Ascending aorta (tissue), 2 donors: ENCODE measurements at regions not wholly inside any gene's neighbourhood (a gene's known extent, or its start where the extent isn't known, plus 50 kb on each side); places are given as distances from the start of the nearest gene placed in this dataset.
"Not testable (repeated sequence)": the region's sequence is repeated elsewhere in the genome, so short reads cannot be mapped to it uniquely, and the experiment has no call there.

Experiments used
- DNase-seq, 2 donors: peaks; one replicate each; pipeline ENCODE4 v3.0.0-alpha.2; 2019; ENCODE audit warnings: low spot score in 2 of 2
- H3K27ac ChIP-seq, 2 donors: fragments of 200-600 bp; sonication (generic); one replicate each; pipeline ENCODE4 v1.5.1; 2016 to 2017; ENCODE audit warnings: mild to moderate bottlenecking in 1 of 2
- H3K27me3 ChIP-seq: fragments of 200-600 bp; sonication (generic); one replicate; pipeline ENCODE4 v1.5.1; 2017
- H3K36me3 ChIP-seq, 2 donors: fragments of 200-600 bp; sonication (generic); one replicate each; pipeline ENCODE4 v1.5.1; 2016
- H3K4me1 ChIP-seq, 2 donors: fragments of 200-600 bp; sonication (generic); one replicate each; pipeline ENCODE4 v1.5.1; 2016 to 2017; ENCODE audit warnings: mild to moderate bottlenecking in 1 of 2
- H3K4me3 ChIP-seq, 2 donors: fragments of 200-600 bp; sonication (generic); one replicate each; pipeline ENCODE4 v1.5.1; 2016 to 2017; ENCODE audit warnings: mild to moderate bottlenecking in 1 of 2
- H3K9me3 ChIP-seq, 2 donors: fragments of 200-600 bp; sonication (generic); one replicate each; pipeline ENCODE4 v1.5.1; 2016
- intact Hi-C: fragments of 100-400 bp; cut with DNase I; formaldehyde crosslinking; loops from one replicate; pipeline ENCODE4 v1.15.1; 2023
- TF ChIP-seq, protein P1 (sequence below), 3 experiments: fragments of 200-600 bp in 2 of 3; fragments of 450-650 bp in 1 of 3; sonication (generic) in 2 of 3; IDR thresholded peaks; one replicate each; pipeline ENCODE4 v1.5.1; 2016 to 2019; ENCODE audit warnings: antibody characterized with exemption in 3 of 3, mild to moderate bottlenecking in 1 of 3, moderate library complexity in 1 of 3

DNA sequence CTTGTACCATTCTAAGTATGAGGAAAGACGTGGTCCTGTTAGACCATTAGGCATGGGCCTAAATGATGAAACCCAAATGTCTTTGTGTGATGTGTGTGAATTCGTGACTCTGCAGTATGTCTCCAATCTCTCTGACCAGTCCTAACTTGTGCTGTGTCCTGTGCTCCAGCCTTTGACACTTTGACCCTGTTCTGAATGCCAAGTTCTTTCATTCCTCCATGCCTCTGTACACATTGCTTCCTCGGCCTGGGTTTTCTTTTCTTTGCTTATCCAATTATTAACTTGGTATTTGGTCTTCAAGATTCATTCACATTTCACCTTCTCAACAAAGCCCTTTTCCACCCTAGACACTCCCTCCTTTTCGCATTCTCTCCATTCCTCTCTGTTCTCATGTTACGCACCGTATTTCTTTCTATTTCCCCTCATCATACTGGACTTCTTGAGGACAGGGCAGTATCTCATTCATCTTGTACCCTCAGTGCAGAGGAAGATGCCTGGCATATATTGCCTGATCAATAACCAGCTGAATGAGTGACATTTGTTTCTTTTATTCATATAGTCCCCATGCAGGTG is 138.7 kb downstream of the F11 start:
- no peaks in the 10 kb centered on the region for H3K4me1 ChIP-seq
- TF ChIP-seq, protein P1, sequence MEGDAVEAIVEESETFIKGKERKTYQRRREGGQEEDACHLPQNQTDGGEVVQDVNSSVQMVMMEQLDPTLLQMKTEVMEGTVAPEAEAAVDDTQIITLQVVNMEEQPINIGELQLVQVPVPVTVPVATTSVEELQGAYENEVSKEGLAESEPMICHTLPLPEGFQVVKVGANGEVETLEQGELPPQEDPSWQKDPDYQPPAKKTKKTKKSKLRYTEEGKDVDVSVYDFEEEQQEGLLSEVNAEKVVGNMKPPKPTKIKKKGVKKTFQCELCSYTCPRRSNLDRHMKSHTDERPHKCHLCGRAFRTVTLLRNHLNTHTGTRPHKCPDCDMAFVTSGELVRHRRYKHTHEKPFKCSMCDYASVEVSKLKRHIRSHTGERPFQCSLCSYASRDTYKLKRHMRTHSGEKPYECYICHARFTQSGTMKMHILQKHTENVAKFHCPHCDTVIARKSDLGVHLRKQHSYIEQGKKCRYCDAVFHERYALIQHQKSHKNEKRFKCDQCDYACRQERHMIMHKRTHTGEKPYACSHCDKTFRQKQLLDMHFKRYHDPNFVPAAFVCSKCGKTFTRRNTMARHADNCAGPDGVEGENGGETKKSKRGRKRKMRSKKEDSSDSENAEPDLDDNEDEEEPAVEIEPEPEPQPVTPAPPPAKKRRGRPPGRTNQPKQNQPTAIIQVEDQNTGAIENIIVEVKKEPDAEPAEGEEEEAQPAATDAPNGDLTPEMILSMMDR (IDR thresholded peaks at IDR 0.05), result no peak
- H3K27me3 ChIP-seq, result no peaks in the 10 kb centered on the region
- H3K27ac ChIP-seq, result no peak overlapping the region
- no peaks in the 10 kb centered on the region for H3K9me3 ChIP-seq
- no peak overlapping the region for H3K4me3 ChIP-seq
- H3K36me3 ChIP-seq, result no peaks in the 10 kb centered on the region
- intact Hi-C loops, result no loop called here
- DNase-seq, result no peak

DNA sequence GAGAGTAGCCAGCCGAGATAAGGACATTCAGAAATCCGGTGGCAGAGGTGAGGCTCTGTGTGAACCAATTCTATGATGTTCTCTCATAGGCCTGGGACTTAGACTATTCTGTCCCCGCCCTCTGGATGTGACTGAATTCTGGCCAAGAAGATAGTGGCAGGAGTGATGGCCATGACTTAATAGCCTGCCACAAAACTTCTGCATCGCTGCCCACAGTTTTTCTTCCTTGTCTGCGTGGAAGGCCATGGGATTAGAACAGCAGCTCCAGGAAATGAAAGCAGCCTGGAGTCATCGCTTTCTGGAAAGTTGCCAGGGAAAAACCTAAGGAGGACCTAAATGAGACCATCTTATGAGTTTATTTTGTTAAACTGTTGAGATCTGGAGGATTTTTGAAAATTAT is 134.7 kb downstream of the F11 start:
- DNase-seq, result no peak
- Histone ChIP-seq H3K4me1 (no peaks in the 10 kb centered on the region), H3K9me3 (no peaks in the 10 kb centered on the region), H3K4me3 (no peak overlapping the region), H3K36me3 (no peaks in the 10 kb centered on the region), H3K27me3 (no peaks in the 10 kb centered on the region), H3K27ac (no peak overlapping the region)
- TF ChIP-seq, protein P1 (IDR thresholded peaks at IDR 0.05), result no peak
- intact Hi-C loops, result no loop called here

DNA sequence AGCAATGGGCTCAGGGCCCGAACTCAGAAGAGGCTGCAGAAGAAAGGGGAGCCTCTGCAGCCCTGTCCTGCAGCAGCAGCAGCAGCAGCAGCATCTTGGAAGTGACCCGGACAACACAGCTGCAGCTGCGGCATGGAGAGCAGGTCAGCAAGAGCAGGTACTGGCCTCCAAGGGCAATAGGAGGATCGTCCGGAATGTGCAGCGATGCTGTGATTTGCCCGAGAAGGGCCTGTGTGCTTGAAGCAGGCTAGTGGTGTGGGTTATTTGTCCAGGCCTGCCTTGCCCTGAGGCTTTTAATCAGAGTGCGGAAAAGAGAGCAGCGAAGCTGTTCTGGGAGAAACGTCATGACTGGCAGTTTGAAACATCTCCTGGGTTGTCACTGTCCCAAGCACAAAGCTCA is 126.0 kb downstream of the F11 start:
- Histone ChIP-seq H3K4me3 (no peak overlapping the region), H3K36me3 (no peaks in the 10 kb centered on the region), H3K4me1 (no peaks in the 10 kb centered on the region), H3K27ac (no peak overlapping the region), H3K27me3 (no peaks in the 10 kb centered on the region), H3K9me3 (no peaks in the 10 kb centered on the region)
- DNase-seq, result no peak
- TF ChIP-seq, protein P1 (IDR thresholded peaks at IDR 0.05), result no peak
- intact Hi-C loops, result no loop called here

DNA sequence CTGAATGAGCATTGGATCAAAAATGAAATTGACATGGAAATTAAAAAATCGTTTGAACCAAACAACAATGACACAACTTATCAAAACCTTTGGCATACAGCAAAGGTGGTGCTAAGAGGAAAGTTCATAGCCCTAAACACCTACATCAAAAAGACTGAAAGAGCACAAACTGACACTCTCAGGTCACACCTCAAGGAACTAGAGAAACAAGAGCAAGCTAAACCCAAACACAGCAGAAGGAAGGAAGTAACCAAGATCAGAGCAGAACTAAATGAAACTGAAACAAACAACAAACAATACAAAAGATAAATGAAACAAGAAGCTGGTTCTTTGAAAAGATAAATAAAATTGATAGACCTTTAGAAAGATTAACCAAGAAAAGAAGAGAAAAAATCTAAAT is 118.3 kb downstream of the F11 start:
- H3K36me3 ChIP-seq, intact Hi-C loops, H3K9me3 ChIP-seq, H3K27me3 ChIP-seq, DNase-seq, H3K4me1 ChIP-seq, H3K4me3 ChIP-seq, H3K27ac ChIP-seq: not testable (repeated sequence)

DNA sequence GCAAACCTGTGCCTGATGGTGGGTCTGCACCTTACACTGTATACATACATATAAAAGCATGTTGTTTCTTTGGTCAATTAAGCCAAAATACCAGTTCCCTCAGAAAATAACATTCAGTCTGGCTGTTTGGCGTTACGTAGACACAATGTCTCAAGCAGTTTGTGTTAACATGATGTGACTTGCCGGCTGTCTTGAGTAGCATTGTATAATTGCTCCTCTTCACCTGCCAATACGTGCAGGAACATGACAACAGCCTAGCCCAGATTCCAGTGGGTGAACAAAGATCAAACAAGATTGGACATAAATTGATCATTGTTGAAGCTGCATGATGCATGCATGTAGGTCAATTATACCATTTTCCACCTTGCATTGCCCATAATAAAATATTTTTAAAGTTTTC is 102.3 kb downstream of the F11 start:
- intact Hi-C loops, result no loop called here
- TF ChIP-seq, protein P1 (IDR thresholded peaks at IDR 0.05), result no peak
- H3K9me3 ChIP-seq, result peaks cover 0 to 3% of the 10 kb centered on the region in 2 donors
- DNase-seq, result no peak
- H3K27me3 ChIP-seq, result no peaks in the 10 kb centered on the region
- H3K27ac ChIP-seq, result no peak overlapping the region
- H3K4me1 ChIP-seq, result no peaks in the 10 kb centered on the region
- no peak overlapping the region for H3K4me3 ChIP-seq
- H3K36me3 ChIP-seq, result no peaks in the 10 kb centered on the region

DNA sequence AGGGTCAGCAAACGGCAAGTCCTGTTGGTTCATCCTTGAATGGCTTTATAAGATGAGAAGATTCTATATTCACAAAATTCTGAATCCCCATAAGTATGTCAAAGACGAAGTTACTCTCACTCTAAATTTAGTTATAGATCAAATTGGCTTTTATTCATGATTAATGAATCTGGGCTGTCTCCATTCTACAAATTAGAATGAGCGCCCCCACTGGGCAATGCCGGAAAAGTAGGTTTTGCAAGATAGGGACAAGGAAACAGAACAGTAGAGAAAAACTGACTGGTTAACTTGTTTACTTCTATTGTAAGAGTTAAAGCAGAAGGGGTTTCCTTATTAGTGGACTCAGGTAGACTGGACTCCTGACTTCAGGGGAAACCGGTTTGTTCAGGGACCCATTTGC is 100.3 kb downstream of the F11 start:
- intact Hi-C loops, result no loop called here
- no peaks in the 10 kb centered on the region for H3K27me3 ChIP-seq
- no peak overlapping the region for H3K4me3 ChIP-seq
- no peaks in the 10 kb centered on the region for H3K4me1 ChIP-seq
- H3K9me3 ChIP-seq, result peaks cover 0 to 3% of the 10 kb centered on the region in 2 donors
- no peak for DNase-seq
- H3K27ac ChIP-seq, result no peak overlapping the region
- H3K36me3 ChIP-seq, result no peaks in the 10 kb centered on the region
- TF ChIP-seq, protein P1 (IDR thresholded peaks at IDR 0.05), result no peak

DNA sequence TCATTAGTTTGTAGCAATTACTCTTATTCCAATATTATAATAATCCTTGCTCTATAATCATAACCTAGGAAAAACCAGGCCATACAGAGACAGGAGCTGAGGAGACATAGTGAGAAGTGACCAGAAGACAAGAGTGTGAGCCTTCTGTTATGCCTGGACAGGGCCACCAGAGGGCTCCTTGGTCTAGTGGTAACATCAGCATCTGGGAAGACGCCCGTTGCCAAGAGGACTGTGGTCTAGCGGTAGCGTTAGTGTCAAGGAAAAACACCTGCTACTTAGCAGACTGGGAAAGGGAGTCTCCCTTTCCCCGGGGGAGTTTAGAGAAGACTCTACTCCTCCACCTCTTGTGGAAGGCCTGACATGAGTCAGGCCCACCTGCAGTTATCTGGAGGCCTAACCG is 97.0 kb downstream of the F11 start:
- H3K36me3 ChIP-seq, H3K27ac ChIP-seq, H3K9me3 ChIP-seq, H3K4me1 ChIP-seq, H3K4me3 ChIP-seq, H3K27me3 ChIP-seq, intact Hi-C loops, DNase-seq: not testable (repeated sequence)
